HEK293T (cell line): ENCODE measurements at regions not wholly inside any gene's neighbourhood (a gene's known extent, or its start where the extent isn't known, plus 50 kb on each side); places are given as distances from the start of the nearest gene placed in this dataset.
"Not testable (repeated sequence)": the region's sequence is repeated elsewhere in the genome, so short reads cannot be mapped to it uniquely, and the experiment has no call there.

Experiments used
- ARNT ChIP-seq: fragments of 450-650 bp; IDR thresholded peaks from 2 replicates; pipeline ENCODE4 v1.6.1; 2017; ENCODE audit warnings: mild to moderate bottlenecking
- BHLHE40 ChIP-seq: fragments of 450-650 bp; IDR thresholded peaks from 2 replicates; pipeline ENCODE4 v1.6.1; 2016; ENCODE audit warnings: mild to moderate bottlenecking, moderate library complexity, borderline replicate concordance
- CTBP1 ChIP-seq: fragments of 450-650 bp; IDR thresholded peaks from 2 replicates; pipeline ENCODE4 v1.6.1; 2016; ENCODE audit warnings: borderline replicate concordance
- FOXM1 ChIP-seq: fragments of 450-650 bp; IDR thresholded peaks from 2 replicates; pipeline ENCODE4 v1.6.1; 2017; ENCODE audit warnings: mild to moderate bottlenecking, borderline replicate concordance
- SP1 ChIP-seq: fragments of 450-650 bp; IDR thresholded peaks from 2 replicates; pipeline ENCODE4 v1.6.1; 2017
- TF ChIP-seq, protein P1 (sequence below): fragments of 450-650 bp; IDR thresholded peaks from 2 replicates; pipeline ENCODE4 v1.6.1; 2016

DNA sequence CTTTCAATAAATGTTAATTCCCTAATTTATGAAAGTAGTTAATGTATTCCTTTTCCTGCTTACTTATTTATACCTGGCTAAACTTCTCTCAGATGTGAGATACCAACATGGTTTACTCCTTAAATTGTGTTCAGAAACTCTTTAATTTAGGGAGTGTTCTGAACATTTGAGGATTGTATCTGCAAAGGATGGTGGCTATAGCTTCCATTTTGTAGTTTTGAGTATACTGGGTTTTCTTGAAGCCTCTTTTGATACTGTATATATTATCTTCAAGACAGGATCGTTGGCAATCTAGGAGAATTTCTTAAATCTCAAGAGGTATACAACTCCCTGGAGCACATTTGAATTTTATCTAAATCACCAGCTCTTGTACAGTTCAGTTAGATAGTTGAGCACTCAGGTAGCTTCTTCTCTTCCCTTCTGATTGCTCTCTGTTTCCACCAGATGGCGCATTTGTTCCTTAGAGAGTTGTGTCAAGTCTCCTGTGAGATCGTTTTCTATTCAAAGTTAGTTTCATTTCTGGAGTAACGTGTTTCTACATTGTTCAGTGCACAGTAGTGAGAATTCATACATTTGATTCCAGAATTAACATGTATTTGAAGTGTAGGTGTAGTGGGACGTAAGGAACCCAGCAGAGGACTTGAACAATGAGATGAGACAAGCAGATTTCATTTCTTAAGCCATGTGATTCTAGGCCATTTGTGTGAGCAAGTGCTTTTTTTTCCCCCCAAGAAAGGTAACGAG lies 63.2 kb upstream of the GARIN1A start:
- not testable (repeated sequence) for TF ChIP-seq ARNT, FOXM1, CTBP1, BHLHE40, SP1
- TF ChIP-seq, protein P1, sequence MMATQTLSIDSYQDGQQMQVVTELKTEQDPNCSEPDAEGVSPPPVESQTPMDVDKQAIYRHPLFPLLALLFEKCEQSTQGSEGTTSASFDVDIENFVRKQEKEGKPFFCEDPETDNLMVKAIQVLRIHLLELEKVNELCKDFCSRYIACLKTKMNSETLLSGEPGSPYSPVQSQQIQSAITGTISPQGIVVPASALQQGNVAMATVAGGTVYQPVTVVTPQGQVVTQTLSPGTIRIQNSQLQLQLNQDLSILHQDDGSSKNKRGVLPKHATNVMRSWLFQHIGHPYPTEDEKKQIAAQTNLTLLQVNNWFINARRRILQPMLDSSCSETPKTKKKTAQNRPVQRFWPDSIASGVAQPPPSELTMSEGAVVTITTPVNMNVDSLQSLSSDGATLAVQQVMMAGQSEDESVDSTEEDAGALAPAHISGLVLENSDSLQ, result not testable (repeated sequence)
